HEK293 (cell line): ENCODE measurements at regions not wholly inside any gene's neighbourhood (a gene's known extent, or its start where the extent isn't known, plus 50 kb on each side); places are given as distances from the start of the nearest gene placed in this dataset.

Experiments
- CTCF ChIA-PET: fragments of 350-600 bp; formaldehyde crosslinking; extraction: SDS; loops from one replicate; lab custom pipeline; 2021; ENCODE audit warnings: antibody characterized with exemption; lab: Yijun Ruan, JAX
- POLR2A ChIA-PET: fragments of 300-600 bp; formaldehyde crosslinking; extraction: SDS; loops from one replicate; lab custom pipeline; 2020; ENCODE audit warnings: antibody characterized with exemption, inconsistent platforms; lab: Yijun Ruan, JAX
- H3K27ac ChIP-seq: fragments of 200-500 bp; sonication (Bioruptor generic); 2 replicates; pipeline ENCODE4 v1.5.1; 2014; ENCODE audit warnings: low read depth, low read length, control low read depth, inconsistent platforms; ENCODE audit errors: extremely low read depth
- H3K36me3 ChIP-seq, 2 experiments: fragments of 200-500 bp in 1 of 2; sonication (Bioruptor generic) in 1 of 2; 1 replicate in 1 of 2; 2 replicates in 1 of 2; pipeline ENCODE4 v1.5.1; 2014 to 2017; ENCODE audit warnings: inconsistent platforms in 2 of 2, low read length in 2 of 2; ENCODE audit not compliant: control insufficient read depth in 2 of 2, insufficient read depth in 1 of 2
- H3K4me1 ChIP-seq: fragments of 200-500 bp; sonication (Bioruptor generic); 2 replicates; pipeline ENCODE4 v1.5.1; 2014; ENCODE audit warnings: mild to moderate bottlenecking, low read length, inconsistent platforms; ENCODE audit not compliant: control insufficient read depth, insufficient read depth
- H3K4me3 ChIP-seq: 2 replicates; pipeline ENCODE4 v1.5.1; 2011; ENCODE audit warnings: low read depth, mild to moderate bottlenecking, control low read depth, low read length, moderate library complexity
- H3K9me3 ChIP-seq: fragments of 200-500 bp; sonication (Bioruptor generic); 2 replicates; pipeline ENCODE4 v1.5.1; 2014; ENCODE audit warnings: low read depth, low read length, inconsistent platforms; ENCODE audit not compliant: control insufficient read depth, insufficient read depth
- GFI1B ChIP-seq: fragments of 450-650 bp; formaldehyde crosslinking; IDR thresholded peaks from 2 replicates; pipeline ENCODE4 v1.5.1; 2016; ENCODE audit warnings: missing biosample characterization, missing genetic modification characterization
- HOXC10 ChIP-seq: sonication (generic); formaldehyde crosslinking; IDR thresholded peaks from 2 replicates; pipeline ENCODE4 v1.8.1; 2023; ENCODE audit warnings: mild to moderate bottlenecking, missing genetic modification reagents
- MYNN ChIP-seq: fragments of 450-650 bp; formaldehyde crosslinking; IDR thresholded peaks from 2 replicates; pipeline ENCODE4 v1.5.1; 2016; ENCODE audit warnings: missing biosample characterization, missing genetic modification characterization, borderline replicate concordance
- SETDB1 ChIP-seq: IDR thresholded peaks from one replicate; pipeline ENCODE4 v1.6.1; 2017; ENCODE audit warnings: mild to moderate bottlenecking, low read length, moderate library complexity, mixed read lengths; ENCODE audit not compliant: insufficient read length
- ZBTB10 ChIP-seq: fragments of 450-650 bp; formaldehyde crosslinking; IDR thresholded peaks from 2 replicates; pipeline ENCODE4 v1.5.1; 2016; ENCODE audit warnings: missing biosample characterization, missing genetic modification characterization
- ZFP37 ChIP-seq: fragments of 450-650 bp; formaldehyde crosslinking; IDR thresholded peaks from 2 replicates; pipeline ENCODE4 v1.5.1; 2016; ENCODE audit warnings: missing biosample characterization, missing genetic modification characterization
- ZIC2 ChIP-seq: fragments of 450-650 bp; formaldehyde crosslinking; IDR thresholded peaks from 2 replicates; pipeline ENCODE4 v1.5.1; 2016; ENCODE audit warnings: missing biosample characterization, missing genetic modification characterization
- ZNF18 ChIP-seq: fragments of 450-650 bp; formaldehyde crosslinking; IDR thresholded peaks from 2 replicates; pipeline ENCODE4 v1.5.1; 2016; ENCODE audit warnings: missing biosample characterization, missing genetic modification characterization
- ZNF2 ChIP-seq: fragments of 450-650 bp; formaldehyde crosslinking; IDR thresholded peaks from 2 replicates; pipeline ENCODE4 v1.5.1; 2016; ENCODE audit warnings: missing biosample characterization, missing genetic modification characterization
- ZNF214 ChIP-seq: fragments of 450-650 bp; formaldehyde crosslinking; IDR thresholded peaks from 2 replicates; pipeline ENCODE4 v1.5.1; 2017; ENCODE audit warnings: missing biosample characterization, mild to moderate bottlenecking, missing genetic modification characterization, borderline replicate concordance
- ZNF48 ChIP-seq: fragments of 450-650 bp; formaldehyde crosslinking; IDR thresholded peaks from 2 replicates; pipeline ENCODE4 v1.5.1; 2016; ENCODE audit warnings: missing biosample characterization, missing genetic modification characterization
- ZNF513 ChIP-seq: fragments of 450-650 bp; IDR thresholded peaks from 2 replicates; pipeline ENCODE4 v1.5.1; 2018; ENCODE audit warnings: missing biosample characterization, missing genetic modification characterization
- ZNF701 ChIP-seq: fragments of 450-650 bp; formaldehyde crosslinking; IDR thresholded peaks from 2 replicates; pipeline ENCODE4 v1.5.1; 2016; ENCODE audit warnings: missing biosample characterization, missing genetic modification characterization
- ZSCAN23 ChIP-seq: fragments of 450-650 bp; formaldehyde crosslinking; IDR thresholded peaks from 2 replicates; pipeline ENCODE4 v1.5.1; 2016; ENCODE audit warnings: missing biosample characterization, missing genetic modification characterization
- TF ChIP-seq, protein P1 (sequence below): fragments of 450-650 bp; formaldehyde crosslinking; IDR thresholded peaks from 2 replicates; pipeline ENCODE4 v1.5.1; 2016; ENCODE audit warnings: missing biosample characterization, missing genetic modification characterization
- TF ChIP-seq, protein P2 (sequence below): fragments of 450-650 bp; formaldehyde crosslinking; IDR thresholded peaks from 2 replicates; pipeline ENCODE4 v1.5.1; 2016; ENCODE audit warnings: missing biosample characterization, missing genetic modification characterization
- TF ChIP-seq, protein P3 (sequence below): fragments of 450-650 bp; formaldehyde crosslinking; IDR thresholded peaks from 2 replicates; pipeline ENCODE4 v1.5.1; 2017; ENCODE audit warnings: missing biosample characterization, missing genetic modification characterization

GRCh38 chr10:133023216-133023843 is 64.4 kb upstream of the ADGRA1 start:
- Histone ChIP-seq H3K4me3 (no peak overlapping the region), H3K36me3 (no peaks in the 10 kb centered on the region), H3K27ac (no peak overlapping the region), H3K9me3 (no peaks in the 10 kb centered on the region), H3K4me1 (no peaks in the 10 kb centered on the region)
- ChIA-PET POLR2A (no interaction called here), CTCF (no interaction called here)
- TF ChIP-seq ZNF701 (tag by site-specific recombination) (no peak), ZNF214 (no peak), ZNF18 (tag by site-specific recombination) (no peak), ZBTB10 (tag by site-specific recombination) (no peak), ZNF48 (tag by site-specific recombination) (no peak), ZNF2 (no peak), ZFP37 (tag by site-specific recombination) (no peak), ZNF513 (no peak), GFI1B (no peak), ZSCAN23 (tag by site-specific recombination) (no peak), MYNN (no peak), SETDB1 (no peak), HOXC10 (CRISPR knock-in tag) (no peak), ZIC2 (tag by site-specific recombination) (no peak)
- TF ChIP-seq, protein P1, sequence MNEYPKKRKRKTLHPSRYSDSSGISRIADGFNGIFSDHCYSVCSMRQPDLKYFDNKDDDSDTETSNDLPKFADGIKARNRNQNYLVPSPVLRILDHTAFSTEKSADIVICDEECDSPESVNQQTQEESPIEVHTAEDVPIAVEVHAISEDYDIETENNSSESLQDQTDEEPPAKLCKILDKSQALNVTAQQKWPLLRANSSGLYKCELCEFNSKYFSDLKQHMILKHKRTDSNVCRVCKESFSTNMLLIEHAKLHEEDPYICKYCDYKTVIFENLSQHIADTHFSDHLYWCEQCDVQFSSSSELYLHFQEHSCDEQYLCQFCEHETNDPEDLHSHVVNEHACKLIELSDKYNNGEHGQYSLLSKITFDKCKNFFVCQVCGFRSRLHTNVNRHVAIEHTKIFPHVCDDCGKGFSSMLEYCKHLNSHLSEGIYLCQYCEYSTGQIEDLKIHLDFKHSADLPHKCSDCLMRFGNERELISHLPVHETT (tag by site-specific recombination), result no peak
- TF ChIP-seq, protein P2, sequence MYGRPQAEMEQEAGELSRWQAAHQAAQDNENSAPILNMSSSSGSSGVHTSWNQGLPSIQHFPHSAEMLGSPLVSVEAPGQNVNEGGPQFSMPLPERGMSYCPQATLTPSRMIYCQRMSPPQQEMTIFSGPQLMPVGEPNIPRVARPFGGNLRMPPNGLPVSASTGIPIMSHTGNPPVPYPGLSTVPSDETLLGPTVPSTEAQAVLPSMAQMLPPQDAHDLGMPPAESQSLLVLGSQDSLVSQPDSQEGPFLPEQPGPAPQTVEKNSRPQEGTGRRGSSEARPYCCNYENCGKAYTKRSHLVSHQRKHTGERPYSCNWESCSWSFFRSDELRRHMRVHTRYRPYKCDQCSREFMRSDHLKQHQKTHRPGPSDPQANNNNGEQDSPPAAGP (tag by site-specific recombination), result no peak
- TF ChIP-seq, protein P3, sequence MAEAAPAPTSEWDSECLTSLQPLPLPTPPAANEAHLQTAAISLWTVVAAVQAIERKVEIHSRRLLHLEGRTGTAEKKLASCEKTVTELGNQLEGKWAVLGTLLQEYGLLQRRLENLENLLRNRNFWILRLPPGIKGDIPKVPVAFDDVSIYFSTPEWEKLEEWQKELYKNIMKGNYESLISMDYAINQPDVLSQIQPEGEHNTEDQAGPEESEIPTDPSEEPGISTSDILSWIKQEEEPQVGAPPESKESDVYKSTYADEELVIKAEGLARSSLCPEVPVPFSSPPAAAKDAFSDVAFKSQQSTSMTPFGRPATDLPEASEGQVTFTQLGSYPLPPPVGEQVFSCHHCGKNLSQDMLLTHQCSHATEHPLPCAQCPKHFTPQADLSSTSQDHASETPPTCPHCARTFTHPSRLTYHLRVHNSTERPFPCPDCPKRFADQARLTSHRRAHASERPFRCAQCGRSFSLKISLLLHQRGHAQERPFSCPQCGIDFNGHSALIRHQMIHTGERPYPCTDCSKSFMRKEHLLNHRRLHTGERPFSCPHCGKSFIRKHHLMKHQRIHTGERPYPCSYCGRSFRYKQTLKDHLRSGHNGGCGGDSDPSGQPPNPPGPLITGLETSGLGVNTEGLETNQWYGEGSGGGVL (tag by site-specific recombination), result no peak
